ENCODE measurements at regions not wholly inside any gene's neighbourhood (a gene's known extent, or its start where the extent isn't known, plus 50 kb on each side); places are given as distances from the start of the nearest gene placed in this dataset.

- TF ChIP-seq YY1 (IDR thresholded peaks at IDR 0.05; ENCODE audit: insufficient read depth, insufficient read length) (no peak), SUZ12 (IDR thresholded peaks at IDR 0.05; ENCODE audit: extremely low read depth, insufficient read depth, insufficient read length) (no peak)
Observed at GRCh38 chr6:105805501-105806023, 280.6 kb upstream of the PRDM1 start.
